HK-2 (cell line): ENCODE measurements at regions not wholly inside any gene's neighbourhood (a gene's known extent, or its start where the extent isn't known, plus 50 kb on each side); places are given as distances from the start of the nearest gene placed in this dataset.

ENCODE experiments used
- DNase-seq: peaks from one replicate; pipeline ENCODE4 v3.0.0-alpha.2; 2018; ENCODE audit not compliant: unreplicated experiment

DNA sequence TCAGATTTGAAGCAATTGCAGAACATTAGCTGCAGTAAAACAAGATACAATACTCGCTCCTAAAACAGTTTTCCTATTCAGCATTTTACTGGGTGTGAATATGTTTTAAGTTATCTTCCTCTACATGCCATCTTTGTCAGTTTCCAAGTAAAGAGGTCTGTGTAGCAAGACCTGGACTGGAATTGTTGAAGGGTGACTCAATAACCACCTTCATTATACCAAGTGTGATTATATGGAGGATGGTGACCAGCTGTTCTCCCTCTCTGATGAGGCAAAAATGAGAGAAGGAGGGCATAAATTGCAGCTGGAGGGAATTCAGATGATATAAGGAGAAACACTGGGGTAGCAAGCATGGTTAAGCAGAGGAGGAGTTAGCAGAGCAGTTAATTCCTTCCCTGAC, 922.1 kb upstream of the SLIT2 start:
- DNase-seq, result no peak

DNA sequence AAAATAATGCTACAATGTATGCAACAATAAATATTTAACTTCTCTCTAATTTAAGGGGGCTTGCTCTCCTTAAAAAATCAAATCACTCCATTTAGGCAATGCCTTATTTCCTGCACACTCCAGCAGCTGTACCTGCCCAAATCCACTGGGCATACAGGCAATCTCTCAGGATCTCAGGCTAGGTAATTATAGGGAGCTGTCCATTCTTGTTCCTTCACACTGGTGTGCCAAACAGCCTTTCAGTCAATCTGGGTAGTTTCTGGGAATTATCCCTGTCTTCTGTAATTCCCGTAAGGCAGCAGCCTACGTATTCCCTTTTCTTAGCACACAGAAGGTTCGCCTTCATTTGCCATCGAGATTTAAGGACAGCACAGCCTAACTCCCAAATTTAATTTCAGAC, 922.6 kb upstream of the SLIT2 start:
- no peak for DNase-seq

DNA sequence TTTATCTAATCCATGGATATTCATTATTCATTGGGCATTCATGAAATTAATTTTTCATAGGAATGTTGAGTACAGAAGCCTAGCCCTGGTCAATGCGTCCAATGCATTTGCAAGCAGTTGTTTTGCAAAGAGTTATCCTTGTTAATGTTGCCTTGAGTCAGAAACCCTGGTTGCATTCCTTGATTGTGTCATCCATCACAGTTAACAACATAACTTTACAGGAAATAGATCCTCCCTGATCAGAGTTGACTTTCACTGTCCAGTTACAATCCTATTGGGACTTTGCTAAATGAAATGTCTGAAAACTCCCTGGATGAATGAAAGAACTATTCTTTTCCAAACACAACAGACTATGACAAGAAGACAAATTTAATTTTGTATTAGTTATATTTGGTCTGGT, 924.3 kb upstream of the SLIT2 start:
- DNase-seq, result no peak

- no peak for DNase-seq
Observed at GRCh38 chr4:19324184-19324583, 927.5 kb upstream of the SLIT2 start.

DNA sequence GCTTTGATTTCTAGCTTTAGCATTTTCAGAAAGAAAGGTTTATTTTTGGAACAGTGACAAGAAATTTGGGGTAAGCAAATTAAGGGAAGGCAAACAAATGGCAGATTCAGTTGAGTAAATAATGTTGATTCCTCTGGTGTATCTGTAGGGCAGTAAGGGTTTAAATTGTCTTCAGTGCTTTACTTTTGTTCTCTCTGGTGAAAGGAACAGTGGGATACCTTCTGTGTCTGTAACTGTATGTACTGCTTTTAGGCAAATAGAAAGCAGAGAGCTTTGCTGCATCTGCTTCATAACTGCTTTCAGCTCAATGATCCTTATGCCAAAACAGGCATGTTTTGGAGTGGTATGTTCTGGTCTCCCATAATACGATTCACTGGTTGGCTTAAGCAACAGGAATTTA, 932.1 kb upstream of the SLIT2 start:
- DNase-seq, result no peak

GRCh38 chr4:19317377-19317776, 934.3 kb upstream of the SLIT2 start:
- DNase-seq, result no peak

DNA sequence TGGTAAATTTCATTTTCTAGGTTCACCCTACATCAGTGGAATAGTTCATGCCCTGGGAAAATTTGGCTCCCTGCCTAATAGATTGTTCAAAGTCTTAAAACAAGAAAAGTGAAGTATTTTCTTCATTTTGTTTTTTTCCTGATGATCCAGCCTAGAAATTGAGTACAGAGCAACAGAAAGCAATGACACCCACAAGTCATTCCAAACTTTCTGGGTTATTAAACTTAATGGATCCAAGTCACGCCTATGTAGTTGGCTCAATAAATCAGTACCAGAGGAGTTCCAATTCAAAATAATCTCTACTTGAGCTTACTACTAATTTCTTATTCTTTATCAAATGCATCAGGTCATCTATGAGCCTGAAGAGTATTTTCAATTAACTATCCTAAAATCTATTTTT, 937.6 kb upstream of the SLIT2 start:
- DNase-seq, result no peak

GRCh38 chr4:19309378-19309777, 942.3 kb upstream of the SLIT2 start:
- DNase-seq, result no peak

GRCh38 chr4:19304028-19304427, 947.7 kb upstream of the SLIT2 start:
- DNase-seq, result no peak

GRCh38 chr4:19301527-19301926, 950.2 kb upstream of the SLIT2 start:
- no peak for DNase-seq

- no peak for DNase-seq
Observed at GRCh38 chr4:19300213-19300612, 951.5 kb upstream of the SLIT2 start.

GRCh38 chr4:19298998-19299397, 952.7 kb upstream of the SLIT2 start:
- no peak for DNase-seq

DNA sequence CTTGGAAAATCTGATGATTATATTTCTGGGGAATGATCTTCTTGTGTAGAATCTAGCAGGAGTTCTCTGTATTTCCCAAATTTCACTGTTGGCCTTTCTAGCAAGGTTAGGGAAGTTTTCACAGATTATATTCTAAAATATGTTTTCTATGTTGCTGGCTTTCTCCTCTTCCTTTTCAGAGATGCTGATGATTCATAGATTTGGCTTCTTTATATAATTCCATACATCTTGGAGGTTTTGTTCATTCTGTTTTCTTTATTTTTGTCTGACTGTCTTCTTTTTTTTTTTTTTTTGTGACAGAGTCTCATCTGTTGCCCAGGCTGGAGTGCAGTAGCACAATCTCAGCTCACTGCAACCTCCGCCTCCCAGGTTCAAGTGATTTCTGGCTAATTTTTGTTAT, 957.9 kb upstream of the SLIT2 start:
- no peak for DNase-seq

DNA sequence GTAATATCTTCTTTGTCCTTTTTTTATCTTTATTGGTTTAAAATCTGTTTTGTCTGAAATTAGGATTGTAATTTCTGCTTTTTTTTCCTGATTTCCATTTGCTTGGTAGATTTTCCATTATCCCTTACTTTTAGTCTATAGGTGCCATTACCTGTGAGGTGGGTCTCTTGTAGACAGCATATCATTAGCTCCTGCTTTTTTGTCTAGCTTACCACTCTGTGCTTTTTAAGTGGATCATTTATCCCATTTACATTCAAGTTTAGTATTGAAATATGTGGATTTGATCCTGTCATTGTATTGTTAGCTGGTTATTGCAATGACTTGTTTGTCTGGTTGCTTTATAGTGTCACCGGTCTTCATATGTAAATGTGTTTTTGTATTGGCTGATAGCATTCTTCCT, 958.6 kb upstream of the SLIT2 start:
- no peak for DNase-seq

- DNase-seq, result no peak
Observed at GRCh38 chr4:19286924-19287323, 964.8 kb upstream of the SLIT2 start.

- no peak for DNase-seq
Observed at GRCh38 chr4:19285146-19285545, 966.6 kb upstream of the SLIT2 start.

DNA sequence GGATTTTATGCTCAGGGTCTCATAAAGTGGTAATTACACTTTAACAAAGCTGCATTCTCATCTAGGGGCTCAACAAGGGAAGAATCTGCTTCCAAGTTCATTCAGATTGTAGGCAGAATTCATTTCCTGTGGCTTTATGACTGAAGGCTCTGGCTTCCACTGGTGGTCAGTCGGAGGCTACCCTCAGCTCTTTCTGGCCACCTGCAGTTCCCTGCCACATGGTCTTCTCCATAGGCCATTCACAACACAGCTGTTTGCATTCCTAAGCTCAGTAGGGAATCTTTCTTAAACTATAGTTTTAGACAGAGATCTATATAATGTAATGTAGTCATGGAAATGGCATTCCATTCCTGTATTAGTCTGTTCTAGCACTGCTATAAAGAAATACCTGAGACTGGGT, 973.0 kb upstream of the SLIT2 start:
- DNase-seq, result no peak

DNA sequence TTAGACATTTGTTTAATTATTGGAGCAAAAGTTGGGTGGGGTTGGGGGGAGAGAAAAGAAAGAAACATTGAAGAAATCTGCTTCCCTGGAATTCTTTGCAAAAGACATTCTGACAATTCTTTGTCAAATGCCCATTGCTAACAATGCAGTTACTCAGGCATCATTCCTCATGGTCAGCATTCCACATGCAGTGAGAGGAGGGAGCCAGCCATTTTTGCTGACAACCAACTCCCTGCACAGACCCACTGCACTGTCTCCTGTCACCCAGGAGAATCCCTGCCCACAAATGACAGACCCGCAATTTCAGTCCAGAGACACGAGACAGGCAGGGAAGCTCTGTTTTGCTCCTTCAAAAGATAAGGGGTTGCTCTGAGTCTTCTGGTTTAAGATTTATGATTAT, 985.1 kb upstream of the SLIT2 start:
- no peak for DNase-seq

GRCh38 chr4:19262467-19262866, 989.2 kb upstream of the SLIT2 start:
- DNase-seq, result no peak

DNA sequence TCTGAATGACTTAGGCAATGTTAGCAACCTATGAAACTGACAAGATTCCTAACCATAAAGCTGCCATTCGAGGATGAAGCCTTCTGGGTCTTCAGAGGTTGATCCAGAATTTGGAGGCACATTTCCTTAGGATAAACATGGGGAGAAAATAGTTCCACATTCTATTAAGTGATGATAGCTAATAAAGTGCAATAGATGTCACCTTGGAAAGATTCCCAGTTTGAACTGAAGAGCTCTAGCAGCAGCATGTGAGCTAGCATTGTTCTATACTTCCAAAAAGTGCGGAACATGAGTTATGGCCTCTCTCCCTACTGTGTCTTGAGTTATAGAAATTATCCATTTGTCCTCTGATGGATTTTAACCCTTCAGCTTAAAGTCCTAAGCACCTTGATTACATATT, 991.4 kb upstream of the SLIT2 start:
- no peak for DNase-seq

DNA sequence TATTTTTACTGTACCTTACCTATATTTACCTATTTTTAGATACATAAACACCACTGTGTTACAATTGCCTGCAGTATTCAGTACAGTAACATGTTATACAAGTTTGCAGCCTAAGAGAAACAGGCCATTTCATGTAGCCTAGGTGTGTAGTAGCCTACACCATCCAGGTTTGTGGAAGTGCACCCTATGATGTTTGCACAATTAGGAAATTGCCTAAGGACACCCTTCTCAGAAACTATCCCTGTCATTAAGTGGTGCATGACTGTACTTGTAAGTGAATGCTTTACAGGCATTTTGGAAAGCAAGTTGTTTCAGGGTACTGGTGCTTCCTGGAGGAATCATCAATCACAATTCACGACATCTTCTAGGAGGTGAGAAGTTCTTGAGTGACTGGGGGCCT, 991.8 kb upstream of the SLIT2 start:
- no peak for DNase-seq

DNA sequence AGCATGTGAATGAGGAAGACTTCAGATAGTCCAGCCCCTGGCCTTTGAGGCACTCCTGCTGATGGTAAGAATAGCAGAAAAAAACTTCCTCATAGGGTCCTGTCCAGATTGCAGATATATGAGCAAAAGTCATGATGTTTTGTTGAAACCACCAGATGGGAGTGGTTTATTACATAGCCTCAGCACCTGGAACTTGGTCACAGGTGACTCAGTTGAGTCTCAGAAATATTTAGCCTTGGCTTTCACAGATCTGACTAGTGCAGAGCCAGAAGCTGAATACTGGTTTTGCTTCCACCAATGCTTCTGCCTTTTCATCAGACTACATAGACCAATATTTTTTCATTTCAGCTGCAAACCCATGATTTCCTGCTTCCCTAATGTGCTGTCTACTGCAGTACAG, 994.9 kb upstream of the SLIT2 start:
- DNase-seq, result no peak

DNA sequence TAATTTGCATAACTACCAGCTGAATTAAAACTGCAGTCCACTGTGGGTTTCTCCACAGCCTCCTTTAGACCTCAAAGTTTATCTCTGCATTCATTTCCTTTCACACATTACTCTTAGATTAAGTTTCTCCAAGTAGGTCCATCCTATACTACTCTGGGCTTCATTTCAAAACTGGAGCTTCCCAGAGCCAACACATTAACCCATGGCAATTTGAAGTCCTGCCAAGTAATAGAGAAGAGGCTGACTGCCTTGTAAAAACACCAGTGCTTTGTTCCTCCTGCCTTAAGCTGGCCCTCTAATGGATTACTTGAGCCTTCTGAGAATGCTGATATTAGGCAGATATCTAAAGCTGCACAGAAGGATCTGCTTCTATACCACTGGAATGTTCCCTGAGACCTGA, 997.2 kb upstream of the SLIT2 start:
- DNase-seq, result no peak

DNA sequence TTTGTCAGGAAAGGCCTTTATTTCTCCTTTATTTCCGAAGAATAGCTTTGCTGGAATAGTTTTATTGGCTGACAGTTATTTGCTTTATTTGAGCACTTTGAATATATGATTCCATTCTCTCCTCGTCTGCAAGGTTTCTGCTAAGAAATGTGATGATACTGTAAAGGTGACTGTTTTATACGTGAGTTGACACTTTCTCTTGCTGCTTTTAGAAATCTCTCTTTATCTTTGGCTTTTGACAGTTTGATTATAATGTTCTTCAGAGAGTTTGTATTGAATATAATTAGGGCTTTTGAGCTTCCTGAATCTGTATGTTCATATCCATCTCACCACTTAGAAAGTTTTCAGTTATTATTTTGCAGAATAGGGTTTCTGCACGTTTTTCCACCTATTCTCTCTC, 1003.7 kb upstream of the SLIT2 start:
- DNase-seq, result no peak

- no peak for DNase-seq
Observed at GRCh38 chr4:19241895-19242294, 1009.8 kb upstream of the SLIT2 start.
